ENCODE measurements at regions not wholly inside any gene's neighbourhood (a gene's known extent, or its start where the extent isn't known, plus 50 kb on each side); places are given as distances from the start of the nearest gene placed in this dataset.

DNA sequence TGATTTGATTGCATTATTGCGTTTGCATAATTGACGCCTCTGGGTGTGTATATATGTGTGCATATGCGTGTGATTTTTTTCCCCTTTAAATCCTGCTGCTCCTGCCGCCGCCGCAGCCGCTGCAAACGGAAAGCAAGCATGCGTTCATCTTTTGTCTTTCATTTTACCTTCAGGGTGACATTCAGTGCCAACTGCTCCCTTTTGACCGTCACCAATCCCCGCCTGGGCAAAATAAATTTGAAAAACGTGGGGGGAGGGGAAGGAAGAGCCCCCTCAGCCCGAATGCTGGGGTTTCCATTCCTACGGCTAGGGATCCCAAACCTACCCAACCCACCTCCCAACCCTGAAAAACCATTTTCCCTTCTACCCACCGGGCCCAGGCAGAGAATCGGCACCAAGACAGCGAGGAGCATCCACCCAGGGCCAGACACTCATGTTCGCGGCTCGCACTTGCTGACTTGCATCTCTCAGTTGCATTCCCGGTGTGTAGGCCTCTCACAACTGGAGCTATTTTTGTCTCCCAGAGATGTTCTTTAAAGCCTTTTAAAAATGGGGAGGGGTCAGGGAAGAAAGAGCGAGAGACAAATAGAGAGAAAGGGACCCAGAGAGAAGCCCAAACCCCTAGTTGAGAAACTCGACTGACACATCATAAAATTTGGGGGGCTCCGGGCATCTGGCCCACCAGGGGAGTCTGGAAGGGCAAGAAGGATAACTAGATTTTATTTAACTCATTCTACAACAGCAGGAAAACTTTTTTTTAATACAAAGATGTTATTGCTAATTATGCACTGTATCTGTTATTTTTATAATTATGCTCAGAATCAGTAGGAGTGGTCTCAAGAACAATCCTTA, 367.1 kb upstream of the ESRRG start:
- H3K4me3 ChIP-seq (replicated peaks; ENCODE audit: low read depth, low read length) = peak overlapping the region; percentile 58
- no peak for DNase-seq (ENCODE audit: low read depth)
- TF ChIP-seq, protein P1, sequence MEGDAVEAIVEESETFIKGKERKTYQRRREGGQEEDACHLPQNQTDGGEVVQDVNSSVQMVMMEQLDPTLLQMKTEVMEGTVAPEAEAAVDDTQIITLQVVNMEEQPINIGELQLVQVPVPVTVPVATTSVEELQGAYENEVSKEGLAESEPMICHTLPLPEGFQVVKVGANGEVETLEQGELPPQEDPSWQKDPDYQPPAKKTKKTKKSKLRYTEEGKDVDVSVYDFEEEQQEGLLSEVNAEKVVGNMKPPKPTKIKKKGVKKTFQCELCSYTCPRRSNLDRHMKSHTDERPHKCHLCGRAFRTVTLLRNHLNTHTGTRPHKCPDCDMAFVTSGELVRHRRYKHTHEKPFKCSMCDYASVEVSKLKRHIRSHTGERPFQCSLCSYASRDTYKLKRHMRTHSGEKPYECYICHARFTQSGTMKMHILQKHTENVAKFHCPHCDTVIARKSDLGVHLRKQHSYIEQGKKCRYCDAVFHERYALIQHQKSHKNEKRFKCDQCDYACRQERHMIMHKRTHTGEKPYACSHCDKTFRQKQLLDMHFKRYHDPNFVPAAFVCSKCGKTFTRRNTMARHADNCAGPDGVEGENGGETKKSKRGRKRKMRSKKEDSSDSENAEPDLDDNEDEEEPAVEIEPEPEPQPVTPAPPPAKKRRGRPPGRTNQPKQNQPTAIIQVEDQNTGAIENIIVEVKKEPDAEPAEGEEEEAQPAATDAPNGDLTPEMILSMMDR (IDR thresholded peaks at IDR 0.05; ENCODE audit: low read length, missing control alignments) = no peak

DNA sequence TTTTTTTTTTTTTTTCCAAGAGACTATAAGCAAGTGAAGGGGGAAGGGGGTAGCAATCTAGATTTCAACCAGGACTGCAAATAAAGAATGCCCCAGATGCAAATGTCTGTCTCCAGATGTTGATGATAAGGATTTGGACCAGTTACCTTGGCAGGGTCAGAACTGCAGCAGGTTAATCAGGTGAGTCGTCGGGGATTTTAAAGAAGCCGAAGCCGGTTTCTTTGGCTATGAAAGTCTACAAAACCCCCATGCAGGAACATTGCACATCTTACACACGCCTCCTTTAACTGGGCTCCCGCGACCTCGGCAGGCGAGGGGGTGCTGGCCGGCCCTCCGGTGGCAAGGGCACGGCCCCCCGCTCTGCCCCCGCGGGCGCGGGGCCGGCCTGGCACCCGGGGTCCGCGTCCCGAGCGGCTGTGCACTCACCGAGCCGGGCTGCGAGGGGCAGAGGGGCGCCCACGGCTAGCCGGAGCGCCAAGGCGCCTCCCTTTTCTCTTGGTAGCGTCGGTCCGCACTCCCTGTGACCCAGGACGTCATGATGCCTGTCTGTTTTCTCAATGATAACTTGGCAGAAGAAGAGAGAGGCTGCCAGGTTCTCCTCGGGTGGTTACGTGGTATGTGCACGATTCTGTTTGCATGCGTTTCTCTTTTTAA, 366.3 kb upstream of the ESRRG start:
- DNase-seq (ENCODE audit: low read depth) = peak; percentile 63
- peak overlapping the region; percentile 58 for H3K4me3 ChIP-seq (replicated peaks; ENCODE audit: low read depth, low read length)
- TF ChIP-seq, protein P1 (IDR thresholded peaks at IDR 0.05; ENCODE audit: low read length, missing control alignments) = no peak

DNA sequence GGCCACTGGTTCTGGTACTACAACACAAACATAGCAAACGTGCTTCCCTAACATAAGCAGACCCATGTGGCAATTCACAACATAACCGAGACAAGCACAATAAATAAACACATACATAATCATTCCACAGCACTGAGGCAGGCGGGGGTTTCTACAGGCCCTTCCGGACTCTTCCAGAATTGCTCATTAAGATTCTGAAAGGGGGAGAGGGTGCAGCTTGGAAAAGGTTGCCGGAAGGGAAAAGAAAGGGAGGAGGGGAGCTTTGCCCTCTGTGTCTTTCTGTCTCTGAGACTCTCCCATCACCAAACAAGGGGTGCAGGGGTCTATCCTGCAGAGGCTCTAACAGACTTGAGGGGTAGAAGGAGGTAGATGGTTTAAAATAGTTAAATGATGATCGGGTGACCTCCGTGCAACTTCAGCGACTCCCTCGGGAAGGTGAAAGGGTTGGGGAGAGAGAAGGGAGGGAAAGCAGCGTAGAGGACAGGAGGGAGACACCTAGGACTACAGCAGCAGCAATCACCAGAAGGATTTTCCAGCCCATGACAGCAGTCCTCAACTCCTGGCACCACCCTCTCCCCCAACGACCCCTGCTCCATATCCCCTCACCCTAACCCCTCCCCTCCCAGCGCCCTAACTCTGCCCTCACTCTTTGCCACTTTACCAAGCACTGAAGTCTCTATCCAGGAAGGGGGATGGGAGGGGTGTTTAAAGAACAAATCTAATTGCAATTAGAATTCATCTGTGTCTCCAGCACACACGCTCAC, 365.5 kb upstream of the ESRRG start:
- TF ChIP-seq, protein P1 (IDR thresholded peaks at IDR 0.05; ENCODE audit: low read length, missing control alignments) = no peak
- peak; percentile 11 for DNase-seq (ENCODE audit: low read depth)
- peak overlapping the region; percentile 58 for H3K4me3 ChIP-seq (replicated peaks; ENCODE audit: low read depth, low read length)

DNA sequence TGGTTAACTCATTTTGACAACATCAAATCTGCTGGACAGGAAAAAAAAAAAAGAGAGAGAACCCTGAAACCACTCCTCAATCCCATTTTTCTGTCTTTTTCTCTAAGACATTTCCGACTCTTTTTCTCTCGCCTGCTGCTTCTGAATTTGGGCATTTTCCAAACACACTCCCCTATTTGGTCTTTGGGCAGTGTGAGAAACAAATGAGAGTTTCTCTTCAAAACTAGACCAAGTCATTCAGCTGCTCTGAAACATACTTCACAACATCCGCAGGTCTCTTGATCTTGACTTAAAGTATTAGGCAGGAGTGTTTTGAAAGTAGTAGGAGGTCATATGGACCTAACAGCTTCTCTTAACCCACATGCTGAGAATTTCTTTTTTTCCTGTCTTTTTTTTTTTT, 364.8 kb upstream of the ESRRG start:
- TF ChIP-seq, protein P1 (IDR thresholded peaks at IDR 0.05; ENCODE audit: low read length, missing control alignments) = no peak
- no peak for DNase-seq (ENCODE audit: low read depth)
- no peak overlapping the region for H3K4me3 ChIP-seq (replicated peaks; ENCODE audit: low read depth, low read length)

DNA sequence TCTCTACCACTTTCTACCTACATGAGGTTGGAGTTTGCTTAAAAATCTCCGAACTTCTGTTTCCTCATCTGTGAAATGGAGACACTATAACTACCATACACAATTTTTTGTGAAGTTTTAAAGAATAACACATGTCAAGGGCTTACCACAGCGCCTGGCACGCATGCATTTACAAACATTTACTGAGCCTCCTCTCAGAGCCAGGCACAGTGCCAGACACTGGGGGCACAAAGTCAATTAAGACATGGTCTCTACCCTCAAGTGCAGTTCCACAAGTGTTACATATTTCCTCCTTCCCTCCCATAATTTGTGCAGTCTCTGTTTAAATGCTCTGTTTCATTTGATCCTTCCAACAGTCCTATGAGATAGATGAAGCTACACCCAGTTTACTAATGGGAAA, 356.4 kb upstream of the ESRRG start:
- TF ChIP-seq, protein P1 (IDR thresholded peaks at IDR 0.05; ENCODE audit: low read length, missing control alignments) = no peak
- DNase-seq (ENCODE audit: low read depth) = no peak
- no peak overlapping the region for H3K4me3 ChIP-seq (replicated peaks; ENCODE audit: low read depth, low read length)

DNA sequence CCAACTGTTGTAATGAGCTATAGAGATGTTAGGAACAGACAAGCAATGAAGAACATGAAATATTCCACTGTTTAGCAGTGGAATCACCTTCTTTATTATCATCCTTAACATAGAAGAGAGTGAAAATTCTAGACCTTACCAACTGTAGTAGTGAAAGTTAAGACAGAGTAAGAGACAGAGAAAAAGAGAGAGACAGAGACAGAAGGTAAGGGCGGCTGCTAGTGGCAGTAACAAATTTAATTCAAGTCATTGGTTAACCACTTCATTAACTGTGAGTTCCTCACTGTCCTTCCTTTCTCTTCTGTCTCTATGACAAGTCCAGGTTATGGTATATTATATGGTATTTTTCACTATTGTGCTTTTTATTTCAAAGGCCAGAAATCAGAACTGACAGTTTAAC, 355.7 kb upstream of the ESRRG start:
- DNase-seq (ENCODE audit: low read depth) = no peak
- no peak overlapping the region for H3K4me3 ChIP-seq (replicated peaks; ENCODE audit: low read depth, low read length)
- TF ChIP-seq, protein P1 (IDR thresholded peaks at IDR 0.05; ENCODE audit: low read length, missing control alignments) = no peak

Data from fibroblast of pulmonary artery (primary cell).